ENCODE measurements at regions not wholly inside any gene's neighbourhood (a gene's known extent, or its start where the extent isn't known, plus 50 kb on each side); places are given as distances from the start of the nearest gene placed in this dataset.

DNA sequence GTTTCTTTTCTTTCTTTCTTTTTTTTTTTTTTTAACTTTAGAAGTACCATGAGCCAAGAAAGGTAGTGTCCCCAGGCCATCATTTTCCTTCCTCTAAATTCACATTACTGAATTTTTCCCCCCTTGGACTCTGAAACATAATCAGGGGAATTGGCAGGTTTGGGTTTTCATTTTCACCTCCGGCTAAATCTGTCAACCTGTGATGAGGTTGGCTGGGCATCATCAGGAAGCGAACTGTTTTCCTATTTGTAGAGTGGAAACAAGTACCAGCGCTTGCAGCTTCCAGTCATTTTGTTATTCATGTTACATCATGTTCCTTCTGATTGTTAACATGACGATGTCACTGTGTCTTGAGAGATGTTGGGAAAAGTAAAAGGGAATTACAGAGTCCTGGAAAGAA, 641.9 kb upstream of the RBFOX1 start:
- ATAC-seq (ENCODE audit: low read depth) = no peak
- ChIA-PET CTCF (no interaction called here), POLR2A (ENCODE audit: unreplicated experiment) (no interaction called here)
- no peak overlapping the region for H3K14ac ChIP-seq (replicated peaks; ENCODE audit: low read depth, low read length)
- H3K27me3 ChIP-seq (ENCODE audit: control insufficient read depth, insufficient read depth, low read length) = no peaks in the 10 kb centered on the region
- in situ Hi-C loops (cut with MboI; ENCODE audit: low sequenced_read_pairs) = no loop called here
- no peaks in the 10 kb centered on the region for H4K20me1 ChIP-seq (ENCODE audit: insufficient read depth, low read length)
- no peak overlapping the region for H4K5ac ChIP-seq (ENCODE audit: low read depth, low read length)
- no peak overlapping the region for H3K9ac ChIP-seq (ENCODE audit: low read depth, low read length)
- WGBS, 2 experiments (ENCODE audit: extremely low coverage in 2 of 2, insufficient read length in 1 of 2) = no CpG with 5 or more reads among the region's 4 CpGs
- H3K9me1 ChIP-seq (ENCODE audit: insufficient read depth, low read length) = no peaks in the 10 kb centered on the region
- dilution Hi-C loops (cut with HindIII; ENCODE audit: low sequenced_read_pairs, unreplicated experiment) = no loop called here
- H3K18ac ChIP-seq (ENCODE audit: low read depth, low read length) = no peak overlapping the region
- BruUV-seq (replicated peaks) = no TSS peak
- H3K4ac ChIP-seq (ENCODE audit: low read depth, low read length) = no peak overlapping the region
- no peak overlapping the region for H3K56ac ChIP-seq (ENCODE audit: extremely low read depth, insufficient read depth, low read length)
- TF ChIP-seq MXI1 (IDR thresholded peaks at IDR 0.05; ENCODE audit: borderline replicate concordance, low read depth, low read length) = no peak
- TF ChIP-seq BHLHE40 (IDR thresholded peaks at IDR 0.05; ENCODE audit: low read depth, low read length) = no peak
- TF ChIP-seq NFE2L2 (IDR thresholded peaks at IDR 0.05; ENCODE audit: low read depth, low read length) = no peak
- TF ChIP-seq, protein P1, sequence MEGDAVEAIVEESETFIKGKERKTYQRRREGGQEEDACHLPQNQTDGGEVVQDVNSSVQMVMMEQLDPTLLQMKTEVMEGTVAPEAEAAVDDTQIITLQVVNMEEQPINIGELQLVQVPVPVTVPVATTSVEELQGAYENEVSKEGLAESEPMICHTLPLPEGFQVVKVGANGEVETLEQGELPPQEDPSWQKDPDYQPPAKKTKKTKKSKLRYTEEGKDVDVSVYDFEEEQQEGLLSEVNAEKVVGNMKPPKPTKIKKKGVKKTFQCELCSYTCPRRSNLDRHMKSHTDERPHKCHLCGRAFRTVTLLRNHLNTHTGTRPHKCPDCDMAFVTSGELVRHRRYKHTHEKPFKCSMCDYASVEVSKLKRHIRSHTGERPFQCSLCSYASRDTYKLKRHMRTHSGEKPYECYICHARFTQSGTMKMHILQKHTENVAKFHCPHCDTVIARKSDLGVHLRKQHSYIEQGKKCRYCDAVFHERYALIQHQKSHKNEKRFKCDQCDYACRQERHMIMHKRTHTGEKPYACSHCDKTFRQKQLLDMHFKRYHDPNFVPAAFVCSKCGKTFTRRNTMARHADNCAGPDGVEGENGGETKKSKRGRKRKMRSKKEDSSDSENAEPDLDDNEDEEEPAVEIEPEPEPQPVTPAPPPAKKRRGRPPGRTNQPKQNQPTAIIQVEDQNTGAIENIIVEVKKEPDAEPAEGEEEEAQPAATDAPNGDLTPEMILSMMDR (conservative IDR thresholded peaks at IDR 0.05; ENCODE audit: low read depth, low read length) = no peak
- no peak for TF ChIP-seq RAD21 (IDR thresholded peaks at IDR 0.05; ENCODE audit: low read length)
- TF ChIP-seq, protein P2, sequence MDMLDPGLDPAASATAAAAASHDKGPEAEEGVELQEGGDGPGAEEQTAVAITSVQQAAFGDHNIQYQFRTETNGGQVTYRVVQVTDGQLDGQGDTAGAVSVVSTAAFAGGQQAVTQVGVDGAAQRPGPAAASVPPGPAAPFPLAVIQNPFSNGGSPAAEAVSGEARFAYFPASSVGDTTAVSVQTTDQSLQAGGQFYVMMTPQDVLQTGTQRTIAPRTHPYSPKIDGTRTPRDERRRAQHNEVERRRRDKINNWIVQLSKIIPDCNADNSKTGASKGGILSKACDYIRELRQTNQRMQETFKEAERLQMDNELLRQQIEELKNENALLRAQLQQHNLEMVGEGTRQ (IDR thresholded peaks at IDR 0.05; ENCODE audit: low read depth, low read length) = no peak
- TF ChIP-seq POLR2A (IDR thresholded peaks at IDR 0.05; ENCODE audit: low read depth, low read length) = no peak
- no peak for TF ChIP-seq SMC3 (IDR thresholded peaks at IDR 0.05; ENCODE audit: low read depth, low read length)
- no peak for TF ChIP-seq FOS (IDR thresholded peaks at IDR 0.05; ENCODE audit: low read depth, low read length)
- no peak for TF ChIP-seq CHD1 (IDR thresholded peaks at IDR 0.05; ENCODE audit: low read depth, low read length)
- no peak for TF ChIP-seq MAFK (IDR thresholded peaks at IDR 0.05; ENCODE audit: low read depth, low read length)
- TF ChIP-seq, protein P3, sequence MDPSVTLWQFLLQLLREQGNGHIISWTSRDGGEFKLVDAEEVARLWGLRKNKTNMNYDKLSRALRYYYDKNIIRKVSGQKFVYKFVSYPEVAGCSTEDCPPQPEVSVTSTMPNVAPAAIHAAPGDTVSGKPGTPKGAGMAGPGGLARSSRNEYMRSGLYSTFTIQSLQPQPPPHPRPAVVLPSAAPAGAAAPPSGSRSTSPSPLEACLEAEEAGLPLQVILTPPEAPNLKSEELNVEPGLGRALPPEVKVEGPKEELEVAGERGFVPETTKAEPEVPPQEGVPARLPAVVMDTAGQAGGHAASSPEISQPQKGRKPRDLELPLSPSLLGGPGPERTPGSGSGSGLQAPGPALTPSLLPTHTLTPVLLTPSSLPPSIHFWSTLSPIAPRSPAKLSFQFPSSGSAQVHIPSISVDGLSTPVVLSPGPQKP (IDR thresholded peaks at IDR 0.05; ENCODE audit: borderline replicate concordance, low read depth, low read length) = no peak
- no peak for TF ChIP-seq RCOR1 (IDR thresholded peaks at IDR 0.05; ENCODE audit: insufficient replicate concordance, low read length)
- no peak for TF ChIP-seq MAZ (IDR thresholded peaks at IDR 0.05; ENCODE audit: borderline replicate concordance, low read depth, low read length)
- TF ChIP-seq RFX5 (IDR thresholded peaks at IDR 0.05; ENCODE audit: low read depth, low read length) = no peak
- H2BK5ac ChIP-seq (ENCODE audit: low read depth, low read length, poor library complexity, severe bottlenecking) = no peak overlapping the region
- no peak overlapping the region for H2AK9ac ChIP-seq (replicated peaks; ENCODE audit: low read depth, low read length, poor library complexity)
- no peaks in the 10 kb centered on the region for H3K79me1 ChIP-seq (ENCODE audit: low read depth in 1 of 2, low read length in 2 of 2)
- H2BK20ac ChIP-seq (ENCODE audit: low read depth, low read length) = no peak overlapping the region
- intact Hi-C loops (cut with micrococcal nuclease) = no loop called here
- no peak overlapping the region for H3K4me2 ChIP-seq (ENCODE audit: low read depth, low read length)
- H3K4me3 ChIP-seq (ENCODE audit: insufficient read depth, low read depth, low read length) = no peak overlapping the region
- no peak overlapping the region for H3K23ac ChIP-seq (ENCODE audit: low read depth, low read length)
- no peaks in the 10 kb centered on the region for H3K4me1 ChIP-seq (ENCODE audit: control insufficient read depth, insufficient read depth, low read length)
- H3K36me3 ChIP-seq (ENCODE audit: control insufficient read depth, insufficient read depth, low read length) = no peaks in the 10 kb centered on the region
- no peak overlapping the region for H2BK15ac ChIP-seq (ENCODE audit: low read depth, low read length)
- no peak for DNase-seq
- H2AK5ac ChIP-seq (ENCODE audit: low read depth, low read length) = no peak overlapping the region
- no peak overlapping the region for H2AFZ ChIP-seq (replicated peaks; ENCODE audit: low read length, poor library complexity)
- H3K27ac ChIP-seq (ENCODE audit: insufficient read depth, low read length) = no peak overlapping the region
- H4K91ac ChIP-seq (ENCODE audit: insufficient read depth, low read depth, low read length) = no peak overlapping the region
- no peak overlapping the region for H2BK120ac ChIP-seq (ENCODE audit: low read depth, low read length)
- no peak overlapping the region for H4K8ac ChIP-seq (ENCODE audit: low read depth in 2 of 2, low read length in 2 of 2)
- peaks cover 10% of the 10 kb centered on the region; the same call in 1 of the 2 replicates for H3K9me3 ChIP-seq (ENCODE audit: control insufficient read depth, insufficient read depth, low read length)
